NCI-H524 (cell line): ENCODE measurements at regions not wholly inside any gene's neighbourhood (a gene's known extent, or its start where the extent isn't known, plus 50 kb on each side); places are given as distances from the start of the nearest gene placed in this dataset.
A peak's percentile ranks its signal among the peaks of the same experiment; 100 is the strongest.

Source experiments
- DNase-seq, 2 experiments: peaks; one replicate each; lab custom pipeline; 2025; lab: John Stamatoyannopoulos, UW

DNA sequence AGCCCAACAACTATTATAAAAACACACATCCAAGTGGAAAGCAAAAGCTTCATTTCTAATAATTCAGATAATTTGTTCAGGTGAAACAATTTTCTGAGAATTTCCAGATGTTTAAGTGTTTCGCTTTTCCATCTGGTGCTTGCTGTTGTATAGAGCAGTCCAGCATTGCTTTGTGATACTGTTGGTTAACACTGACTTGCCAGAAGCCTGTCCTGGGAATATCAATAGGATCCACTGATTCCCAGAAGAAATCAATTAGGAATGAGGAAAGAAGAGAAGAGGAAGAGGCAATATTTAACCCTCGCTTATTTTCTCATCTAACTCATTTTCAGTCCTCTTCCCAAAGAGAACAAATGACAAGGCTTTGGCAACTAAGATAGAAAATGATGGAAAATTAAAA is 94.9 kb upstream of the DDIT4L start:
- no peak for DNase-seq

DNA sequence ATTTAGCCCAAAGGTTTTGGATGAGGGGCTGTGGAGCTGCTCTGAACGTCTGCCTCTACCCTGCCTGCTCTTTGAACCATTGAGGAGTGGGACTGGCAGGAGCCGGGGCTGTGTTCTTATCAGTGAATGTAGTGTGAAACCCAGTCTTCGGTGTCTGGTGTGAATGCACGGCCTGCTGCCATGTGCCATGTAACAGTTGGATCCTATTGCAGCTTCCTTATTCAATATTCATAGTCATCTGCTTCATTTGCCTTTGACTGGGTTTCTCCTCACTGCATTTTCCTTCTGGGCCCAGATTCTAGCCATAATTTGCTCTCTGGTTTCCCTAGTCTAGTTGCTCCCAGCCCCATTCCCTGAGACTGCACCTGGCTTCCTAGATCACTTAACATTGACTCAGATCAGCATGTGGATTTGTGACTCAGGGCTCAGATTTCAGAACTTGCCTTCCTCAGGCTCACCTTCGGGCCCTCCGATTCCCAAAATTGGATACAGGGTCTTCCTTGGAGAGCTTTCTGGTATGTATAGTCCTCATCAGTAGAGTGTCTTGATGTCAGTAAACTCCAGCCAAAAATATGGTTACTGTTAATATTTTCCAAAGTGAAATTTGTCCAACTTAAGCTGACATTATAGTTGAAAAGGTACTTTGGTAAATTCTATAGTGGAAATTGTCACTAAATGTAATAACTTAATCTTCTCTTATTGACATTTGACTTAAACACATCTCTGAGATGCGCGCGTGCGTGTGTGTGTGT is 94.0 kb upstream of the DDIT4L start:
- peak in 1 of 2 experiments; percentile 2 for DNase-seq

DNA sequence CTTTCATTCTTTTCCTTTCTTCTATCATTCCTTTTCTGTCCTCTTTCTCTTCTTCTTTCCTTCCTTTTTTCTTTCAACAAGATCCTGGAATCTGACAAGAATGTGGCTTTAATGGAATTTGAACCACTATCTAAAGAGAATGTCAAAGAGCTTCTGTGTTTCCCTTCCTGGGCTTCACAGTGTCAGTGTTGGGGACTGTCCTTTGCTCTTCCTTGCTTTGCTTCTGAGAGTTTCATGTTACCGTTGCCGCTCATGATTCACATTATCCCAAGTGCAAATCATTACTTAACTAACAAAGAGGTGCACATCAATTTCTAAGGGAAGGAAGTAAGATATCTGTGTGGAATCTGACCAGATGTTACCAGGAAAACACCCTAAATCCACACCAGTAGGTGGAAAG is 90.5 kb upstream of the DDIT4L start:
- DNase-seq: no peak

DNA sequence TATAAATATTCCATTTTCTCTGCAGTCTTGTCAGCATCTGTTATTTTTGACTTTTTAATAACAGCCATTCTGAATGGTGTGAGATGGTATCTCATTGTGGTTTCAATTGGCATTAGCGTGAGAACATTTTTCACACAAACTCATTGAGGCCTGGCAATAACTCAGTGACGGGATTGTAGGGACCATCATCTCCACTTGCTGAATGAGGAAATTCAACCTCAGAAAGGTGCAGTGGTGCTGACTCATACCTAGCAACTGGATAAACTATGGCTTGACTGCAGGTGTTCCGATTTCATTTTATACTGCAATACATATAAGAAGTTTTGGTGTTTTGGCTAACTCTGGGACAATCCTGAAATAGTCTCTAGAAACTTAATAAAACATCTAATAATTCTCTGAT is 88.3 kb upstream of the DDIT4L start:
- no peak for DNase-seq

DNA sequence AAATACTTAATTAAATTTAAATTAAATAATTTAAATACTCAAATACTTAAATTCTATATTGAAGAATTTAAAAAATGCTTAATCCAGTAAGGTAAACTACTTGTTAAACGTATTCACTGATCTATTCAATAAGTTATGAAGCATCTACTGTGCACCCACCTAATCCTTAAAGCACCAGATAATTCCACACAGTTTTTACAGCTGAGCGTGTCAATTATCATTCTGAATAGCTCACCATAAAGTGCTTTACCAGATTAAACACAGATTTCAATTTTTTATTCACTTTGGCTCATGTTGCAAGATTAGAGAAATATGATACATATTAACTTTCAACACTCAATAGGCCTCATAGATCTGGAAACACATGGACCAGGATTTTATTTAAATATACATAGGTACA is 79.2 kb upstream of the DDIT4L start:
- DNase-seq: peak; percentile 27 to 77

DNA sequence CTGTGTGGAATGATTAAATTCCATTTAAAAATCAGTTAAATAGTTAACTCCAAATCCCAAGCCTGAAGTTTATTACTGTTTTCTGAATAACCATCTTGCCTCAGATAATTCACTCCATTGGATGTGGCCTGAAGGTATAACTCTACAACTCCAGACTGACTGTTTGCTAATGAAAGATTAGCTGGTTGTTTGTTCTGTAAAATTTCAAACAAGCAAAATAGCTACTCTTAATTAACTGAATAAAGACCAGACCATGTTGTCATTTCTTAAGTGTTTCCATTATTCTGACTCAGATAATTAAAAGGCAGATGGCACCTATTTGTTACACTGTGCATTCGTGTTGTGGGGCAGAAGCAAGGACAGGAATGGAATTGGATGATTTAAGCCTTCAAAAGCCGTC is 78.5 kb upstream of the DDIT4L start:
- DNase-seq: peak; percentile 38 to 76

DNA sequence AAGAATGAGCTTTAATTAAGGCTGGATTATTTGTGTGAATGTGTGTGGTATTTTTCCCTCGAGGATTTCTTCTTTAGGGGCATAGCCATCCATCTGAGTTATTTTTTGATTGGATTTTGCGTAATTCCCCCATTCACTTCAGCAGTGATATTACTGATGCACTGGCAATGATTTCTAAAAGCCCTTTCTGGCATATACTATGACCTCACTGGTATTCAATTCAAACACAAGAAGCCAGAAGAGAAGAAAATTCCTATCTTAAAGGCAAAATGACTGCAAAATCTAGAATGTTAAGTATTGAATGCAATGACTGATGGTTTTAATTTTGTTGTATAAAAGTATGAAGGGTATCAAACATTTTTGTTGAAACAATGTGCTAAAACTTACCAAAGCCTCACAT is 71.1 kb upstream of the DDIT4L start:
- DNase-seq: no peak

DNA sequence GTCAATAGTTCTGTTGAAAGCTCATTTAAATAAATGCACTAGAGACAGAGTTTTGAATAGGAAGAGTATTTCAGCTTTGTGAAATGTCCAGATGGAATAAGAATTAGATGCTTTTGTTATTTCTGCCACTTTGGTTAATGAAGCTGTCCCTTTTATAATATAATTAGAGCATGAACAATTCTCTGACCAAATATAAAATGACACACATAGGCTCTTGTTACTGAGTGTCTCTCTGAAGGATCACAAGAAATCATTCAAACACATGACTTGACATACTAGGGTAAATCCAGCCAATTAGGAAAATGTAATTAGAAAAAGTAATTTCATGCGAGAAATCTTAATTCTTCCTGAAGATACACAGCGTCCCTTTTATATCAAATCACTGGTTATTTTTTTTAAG is 68.4 kb upstream of the DDIT4L start:
- DNase-seq: no peak

DNA sequence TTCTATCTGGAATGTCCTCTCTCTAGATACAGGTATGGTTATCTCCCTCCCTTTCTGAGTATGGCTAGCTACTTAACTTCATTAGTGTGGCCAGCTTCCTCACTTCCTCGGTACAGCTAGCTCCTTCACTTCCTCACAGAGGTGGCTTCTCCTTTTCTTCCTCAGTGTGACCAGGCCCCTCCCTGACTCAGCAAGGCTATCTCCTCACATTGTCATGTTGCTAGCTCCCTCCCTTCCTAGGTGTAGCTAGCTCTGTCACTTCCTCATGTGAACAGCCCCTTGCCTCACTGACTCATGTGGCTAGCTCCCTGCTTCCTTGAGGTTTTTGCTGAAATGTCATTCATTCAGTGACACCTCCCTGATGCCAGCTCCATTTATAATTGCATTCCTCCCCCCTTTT is 67.3 kb upstream of the DDIT4L start:
- no peak for DNase-seq

DNA sequence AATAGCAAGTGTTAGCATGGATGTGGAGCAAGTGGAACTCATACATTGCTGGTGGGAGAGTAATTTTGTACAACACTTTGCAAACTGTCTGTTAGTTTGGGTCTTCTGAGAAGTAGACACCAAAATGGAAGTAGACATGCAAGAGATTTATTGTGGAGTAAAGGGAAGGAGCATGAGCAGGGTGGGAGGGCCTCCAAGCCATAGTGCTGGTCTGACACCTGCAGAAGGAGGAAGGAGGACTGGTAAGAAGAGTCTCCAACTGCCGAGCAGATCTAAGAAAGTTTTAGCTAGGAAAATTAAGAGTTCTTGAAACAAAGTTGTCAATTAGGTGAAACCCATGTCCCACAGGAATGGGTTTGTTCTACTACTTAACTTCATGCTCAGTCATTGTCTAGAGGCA is 64.0 kb upstream of the DDIT4L start:
- no peak for DNase-seq

DNA sequence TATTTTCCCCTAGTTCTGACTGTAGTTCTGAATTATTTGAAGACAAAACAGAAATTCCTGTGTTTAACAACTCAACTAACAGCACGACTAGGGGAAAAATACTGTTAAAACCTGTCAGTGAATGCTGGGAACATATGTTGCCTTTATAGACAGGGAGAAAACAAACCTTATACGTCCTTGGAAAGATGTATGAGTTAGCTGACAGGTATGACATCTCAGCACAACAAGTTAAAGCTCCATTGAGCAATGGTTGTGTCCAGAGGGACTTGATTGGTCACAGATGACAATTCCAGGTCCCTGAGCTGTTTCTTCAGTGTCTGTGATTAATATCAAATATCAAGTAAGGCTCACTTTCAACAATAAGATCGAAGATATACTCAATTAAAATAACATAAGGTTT is 58.2 kb upstream of the DDIT4L start:
- no peak for DNase-seq

DNA sequence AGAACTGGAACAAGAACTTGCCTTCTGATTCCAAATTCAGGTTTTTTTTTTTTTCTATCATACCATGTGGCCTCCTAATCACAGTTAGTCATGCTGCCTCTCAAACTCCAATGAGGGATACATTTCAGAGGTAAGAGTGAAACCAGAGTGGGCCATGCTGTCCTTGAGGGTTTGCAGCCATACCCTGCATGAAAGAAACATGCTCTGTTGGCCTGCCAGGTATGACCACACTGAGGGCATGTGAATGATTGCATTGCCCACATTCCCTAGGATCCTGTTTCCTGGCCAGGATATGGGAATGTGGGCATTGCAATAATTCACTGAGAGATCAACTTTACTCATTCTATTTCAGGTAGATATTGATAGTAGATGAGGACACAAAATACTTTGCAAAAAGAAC is 56.4 kb upstream of the DDIT4L start:
- DNase-seq: no peak

DNA sequence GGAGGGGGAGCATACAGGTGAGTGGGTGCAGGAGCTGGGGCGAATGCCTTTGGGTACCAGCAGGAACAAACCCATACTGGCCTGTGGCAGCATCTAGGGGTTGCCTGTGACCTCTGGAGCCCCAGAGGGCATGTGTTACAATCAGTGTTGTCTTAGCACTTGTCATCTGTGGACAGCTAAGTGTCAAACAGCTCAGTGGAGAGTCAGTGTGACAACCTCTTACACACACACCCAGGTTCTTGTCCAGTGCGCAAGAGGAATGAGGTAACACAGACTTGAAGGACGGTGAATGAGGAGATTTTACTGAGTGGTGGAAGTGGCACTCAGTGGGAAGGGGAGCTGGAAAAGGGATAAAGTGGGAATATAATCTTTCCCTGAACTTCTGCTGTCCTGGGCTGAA is 54.1 kb upstream of the DDIT4L start:
- DNase-seq: no peak
